CD14-positive monocyte (primary cell): ENCODE measurements at regions not wholly inside any gene's neighbourhood (a gene's known extent, or its start where the extent isn't known, plus 50 kb on each side); places are given as distances from the start of the nearest gene placed in this dataset.

Source experiments
- DNase-seq, 3 donors: peaks; one replicate each; pipeline ENCODE4 v3.0.0-alpha.2; 2011 to 2022
- H2AFZ ChIP-seq: 2 replicates; pipeline ENCODE4 v1.6.0; 2012; ENCODE audit warnings: mild to moderate bottlenecking, low read depth, low read length, inconsistent platforms; ENCODE audit not compliant: insufficient read depth, poor library complexity, severe bottlenecking
- H3K27ac ChIP-seq, 2 donors: 1 replicate in 1 of 2; 2 replicates in 1 of 2; pipeline ENCODE4 v1.5.1; 2012 to 2013; ENCODE audit warnings: low read length in 2 of 2, control low read depth in 1 of 2, inconsistent platforms in 1 of 2, low read depth in 1 of 2, mild to moderate bottlenecking in 1 of 2
- H3K27me3 ChIP-seq, 2 donors: one replicate each; pipeline versions ENCODE4 v1.6.0 to v1.6.1; 2011 to 2013; ENCODE audit warnings: low read length in 2 of 2; ENCODE audit not compliant: control insufficient read depth in 2 of 2, insufficient read depth in 2 of 2
- H3K36me3 ChIP-seq, 2 donors: replicated peaks in 1 of 2; 1 replicate in 1 of 2; 2 replicates in 1 of 2; pipeline versions ENCODE4 v1.5.1 to v1.6.1; 2012 to 2013; ENCODE audit warnings: low read length in 2 of 2, control low read depth in 1 of 2, inconsistent platforms in 1 of 2, mild to moderate bottlenecking in 1 of 2; ENCODE audit not compliant: insufficient read depth in 2 of 2, control insufficient read depth in 1 of 2
- H3K4me1 ChIP-seq, 2 donors: 1 replicate in 1 of 2; 2 replicates in 1 of 2; pipeline versions ENCODE4 v1.5.1 to v1.6.1; 2012 to 2013; ENCODE audit warnings: low read length in 2 of 2, control low read depth in 1 of 2, inconsistent platforms in 1 of 2, mild to moderate bottlenecking in 1 of 2, moderate library complexity in 1 of 2; ENCODE audit not compliant: insufficient read depth in 2 of 2, control insufficient read depth in 1 of 2
- H3K4me2 ChIP-seq: replicated peaks from 2 replicates; pipeline ENCODE3; 2012; ENCODE audit warnings: low read length, moderate library complexity, mild to moderate bottlenecking; ENCODE audit not compliant: poor library complexity, severe bottlenecking; ENCODE audit errors: extremely low read depth
- H3K4me3 ChIP-seq, 3 experiments: fragments of 200-600 bp in 1 of 3; sonication (generic) in 1 of 3; replicated peaks in 1 of 3; 1 replicate in 2 of 3; 2 replicates in 1 of 3; pipeline ENCODE4 v1.5.1; 2011 to 2013; ENCODE audit warnings: low read length in 3 of 3, mild to moderate bottlenecking in 3 of 3, control low read depth in 2 of 3, low read depth in 2 of 3, inconsistent platforms in 1 of 3, moderate library complexity in 1 of 3
- H3K79me2 ChIP-seq: 2 replicates; pipeline ENCODE4 v1.6.0; 2012; ENCODE audit warnings: mild to moderate bottlenecking, control low read depth, inconsistent platforms, low read length, moderate library complexity; ENCODE audit not compliant: insufficient read depth
- H3K9ac ChIP-seq: 2 replicates; pipeline ENCODE4 v1.6.0; 2017; ENCODE audit warnings: low read length, mild to moderate bottlenecking; ENCODE audit not compliant: insufficient read depth, poor library complexity, severe bottlenecking
- H3K9me3 ChIP-seq, 2 donors: replicated peaks in 1 of 2; 1 replicate in 1 of 2; 2 replicates in 1 of 2; pipeline versions ENCODE4 v1.5.1 to v1.6.1; 2012 to 2013; ENCODE audit warnings: low read length in 2 of 2, control low read depth in 1 of 2; ENCODE audit not compliant: control insufficient read depth in 1 of 2, insufficient read depth in 1 of 2
- H4K20me1 ChIP-seq: 2 replicates; pipeline ENCODE4 v1.6.0; 2012; ENCODE audit warnings: mild to moderate bottlenecking, low read length, control low read depth, moderate library complexity; ENCODE audit not compliant: insufficient read depth
- H3K27ac Mint-ChIP-seq, 7 donors: one replicate each; pipeline ENCODE4 v1.8.0; 2020; ENCODE audit warnings: mild to moderate bottlenecking in 7 of 7, mixed read lengths in 7 of 7, moderate library complexity in 6 of 7, inconsistent platforms in 2 of 7
- H3K27me3 Mint-ChIP-seq, 3 donors: one replicate each; pipeline ENCODE4 v1.8.0; 2021 to 2022; ENCODE audit warnings: low read depth in 3 of 3, mild to moderate bottlenecking in 3 of 3, mixed read lengths in 3 of 3, moderate library complexity in 3 of 3, inconsistent platforms in 1 of 3
- H3K36me3 Mint-ChIP-seq, 2 donors: one replicate each; pipeline ENCODE4 v1.8.0; 2020; ENCODE audit warnings: mixed read lengths in 2 of 2, inconsistent platforms in 1 of 2, mild to moderate bottlenecking in 1 of 2
- H3K4me1 Mint-ChIP-seq: one replicate; pipeline ENCODE4 v1.8.0; 2020; ENCODE audit warnings: mild to moderate bottlenecking, mixed read lengths
- H3K4me3 Mint-ChIP-seq, 2 donors: one replicate each; pipeline ENCODE4 v1.8.0; 2020; ENCODE audit warnings: mild to moderate bottlenecking in 2 of 2, mixed read lengths in 2 of 2, moderate library complexity in 1 of 2
- H3K9me3 Mint-ChIP-seq, 7 donors: one replicate each; pipeline ENCODE4 v1.8.0; 2020 to 2022; ENCODE audit warnings: mixed read lengths in 7 of 7, mild to moderate bottlenecking in 6 of 7, moderate library complexity in 6 of 7, inconsistent platforms in 2 of 7
- CTCF ChIP-seq: fragments of 200-600 bp; IDR thresholded peaks from one replicate; pipeline ENCODE4 v1.8.0; 2022; ENCODE audit warnings: antibody characterized with exemption, mild to moderate bottlenecking
- WGBS: methylation state at CpG from one replicate; pipeline ENCODE4 v1.1.5; 2013; ENCODE audit warnings: missing lambda C conversion rate; ENCODE audit not compliant: insufficient coverage; 5-methylcytosine and 5-hydroxymethylcytosine counted together
- intact Hi-C, 2 donors: fragments of 100-400 bp; cut with micrococcal nuclease; formaldehyde crosslinking; loops; one replicate each; pipeline versions ENCODE4 v1.15.0 to v1.15.1; 2023

- H3K36me3 Mint-ChIP-seq = no peaks in the 10 kb centered on the region
- H4K20me1 ChIP-seq = no peaks in the 10 kb centered on the region
- no peak overlapping the region for H3K4me3 Mint-ChIP-seq
- H3K4me3 ChIP-seq = no peak overlapping the region
- H3K27ac ChIP-seq = no peak overlapping the region
- no peak overlapping the region for H3K9ac ChIP-seq
- no peaks in the 10 kb centered on the region for H3K9me3 ChIP-seq
- no peaks in the 10 kb centered on the region for H3K36me3 ChIP-seq
- peaks cover 0 to 3% (median 0%) of the 10 kb centered on the region in 7 donors for H3K9me3 Mint-ChIP-seq
- no peaks in the 10 kb centered on the region for H3K4me1 ChIP-seq
- 80% methylated on average over 1 of the region's 5 CpGs for WGBS
- TF ChIP-seq CTCF = no peak
- no peak overlapping the region for H3K4me2 ChIP-seq
- H2AFZ ChIP-seq = no peak overlapping the region
- no peaks in the 10 kb centered on the region for H3K27me3 ChIP-seq
- no peaks in the 10 kb centered on the region for H3K4me1 Mint-ChIP-seq
- intact Hi-C loops = no loop called here
- H3K79me2 ChIP-seq = no peaks in the 10 kb centered on the region
- no peaks in the 10 kb centered on the region for H3K27me3 Mint-ChIP-seq
- no peak overlapping the region for H3K27ac Mint-ChIP-seq
- no peak for DNase-seq
Measured at GRCh38 chr2:58651930-58652329, 410.8 kb upstream of the FANCL start.

GRCh38 chr2:58650781-58651180, 409.7 kb upstream of the FANCL start:
- Mint-ChIP-seq H3K36me3 (no peaks in the 10 kb centered on the region), H3K27me3 (no peaks in the 10 kb centered on the region), H3K4me3 (no peak overlapping the region), H3K4me1 (no peaks in the 10 kb centered on the region), H3K9me3 (peaks cover 0 to 3% (median 0%) of the 10 kb centered on the region in 7 donors), H3K27ac (no peak overlapping the region)
- WGBS = no CpG with 5 or more reads among the region's 3 CpGs
- no peak overlapping the region for H3K4me2 ChIP-seq
- H3K79me2 ChIP-seq = no peaks in the 10 kb centered on the region
- no peaks in the 10 kb centered on the region for H3K4me1 ChIP-seq
- no peaks in the 10 kb centered on the region for H4K20me1 ChIP-seq
- TF ChIP-seq CTCF = no peak
- H3K36me3 ChIP-seq = no peaks in the 10 kb centered on the region
- H3K9ac ChIP-seq = no peak overlapping the region
- H3K4me3 ChIP-seq = no peak overlapping the region
- DNase-seq = no peak
- H2AFZ ChIP-seq = no peak overlapping the region
- H3K27me3 ChIP-seq = no peaks in the 10 kb centered on the region
- H3K27ac ChIP-seq = no peak overlapping the region
- H3K9me3 ChIP-seq = no peaks in the 10 kb centered on the region
- intact Hi-C loops = no loop called here
